ENCODE measurements at regions not wholly inside any gene's neighbourhood (a gene's known extent, or its start where the extent isn't known, plus 50 kb on each side); places are given as distances from the start of the nearest gene placed in this dataset.

DNA sequence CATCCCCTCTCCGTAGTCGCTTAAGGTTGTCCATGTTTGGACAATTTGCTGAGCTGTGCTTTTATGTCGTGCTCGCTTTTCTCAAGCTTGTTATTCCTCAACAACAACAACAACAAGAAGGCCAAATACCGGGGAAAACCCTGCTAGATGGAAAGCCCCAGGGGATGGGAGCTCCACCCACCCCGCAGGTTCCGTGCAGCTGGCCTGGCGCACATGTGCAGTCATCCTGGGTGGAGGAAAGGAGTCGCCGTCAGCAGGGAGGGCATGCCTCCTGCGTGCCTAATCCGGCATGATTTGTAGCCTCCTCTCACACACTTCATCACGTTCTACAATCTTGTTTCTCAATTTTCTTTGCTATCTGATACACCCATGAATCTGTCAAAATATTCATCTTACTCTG lies 87.4 kb upstream of the SALL3 start:
- no peak for DNase-seq

DNA sequence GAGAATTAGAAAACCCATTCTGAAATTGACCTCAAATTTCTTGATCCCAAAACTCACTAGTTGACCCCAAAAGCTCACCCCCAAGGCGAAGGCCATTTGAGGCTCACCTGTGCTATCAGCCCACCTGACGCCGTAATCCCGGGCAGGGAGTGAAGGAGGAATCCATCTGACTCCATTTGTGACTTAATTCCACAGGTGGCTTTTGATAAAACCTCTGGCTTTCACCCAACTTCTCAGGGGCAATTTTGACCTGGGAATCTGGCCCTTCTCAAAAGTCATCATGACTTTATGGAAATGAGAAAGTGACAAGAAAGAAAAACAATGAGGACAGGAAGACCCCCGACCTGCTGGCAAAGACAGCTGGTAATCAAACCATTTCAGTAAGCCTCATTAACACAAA lies 86.9 kb upstream of the SALL3 start:
- no peak for DNase-seq

- no peak for DNase-seq
Observed at GRCh38 chr18:78893281-78894032, 86.2 kb upstream of the SALL3 start.

GRCh38 chr18:78894033-78894305 lies 85.6 kb upstream of the SALL3 start:
- no peak for DNase-seq

DNA sequence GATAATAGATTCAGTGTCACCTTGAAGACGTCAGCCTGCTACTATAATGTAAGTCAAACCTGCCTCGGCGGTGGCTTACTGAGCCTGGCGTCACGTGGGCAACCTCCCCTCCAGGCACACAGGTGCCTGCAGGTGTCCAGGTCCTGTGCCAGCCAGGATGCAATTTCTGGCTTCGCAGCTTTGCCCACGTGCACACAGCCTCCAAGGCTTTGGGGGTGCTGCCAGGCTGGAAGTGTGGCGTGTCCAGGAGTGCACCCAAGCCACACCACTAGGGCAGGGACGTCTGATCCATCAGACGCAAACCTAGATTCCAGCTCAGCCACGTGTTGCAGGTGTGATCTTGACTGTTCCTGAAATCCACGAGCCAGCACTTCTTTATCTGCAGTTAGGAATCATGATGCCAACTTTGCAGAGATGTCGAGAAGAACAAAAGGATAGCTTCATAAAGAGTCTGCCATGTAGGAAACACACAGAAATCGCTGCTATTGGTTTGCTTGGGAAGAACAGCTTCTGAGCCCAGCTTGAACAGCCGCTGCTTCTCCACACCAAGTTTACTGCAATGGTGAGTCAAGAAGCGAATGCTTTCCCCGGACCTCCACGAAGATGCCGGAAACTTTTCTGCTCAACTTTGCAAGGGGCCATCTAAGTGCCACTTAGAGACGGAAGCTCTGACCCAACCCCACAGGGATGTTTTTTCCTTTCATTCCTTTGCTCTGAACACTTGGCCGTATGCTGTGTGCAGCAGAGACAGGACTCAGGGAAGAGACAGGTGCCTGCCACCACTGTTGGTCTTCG lies 84.2 kb upstream of the SALL3 start:
- DNase-seq, result no peak

- DNase-seq, result no peak
Observed at GRCh38 chr18:78896111-78896905, 83.3 kb upstream of the SALL3 start.

DNA sequence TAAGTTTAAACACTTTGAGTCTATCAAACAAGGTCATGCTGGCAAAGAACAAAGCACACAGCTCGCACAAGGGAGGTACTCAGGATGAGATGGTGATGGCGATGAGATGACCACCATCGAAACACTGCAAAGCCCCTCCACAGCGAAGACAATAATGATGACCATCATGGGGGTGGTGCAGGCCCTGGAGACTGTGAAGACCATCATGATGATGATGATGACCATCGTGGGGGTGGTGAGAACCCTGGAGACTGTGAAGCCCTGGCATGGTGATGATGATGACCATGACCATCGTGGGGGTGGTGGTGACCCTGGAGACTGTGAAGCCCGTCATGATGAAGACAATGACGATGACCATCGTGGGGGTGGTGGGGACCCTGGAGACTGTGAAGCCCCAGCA lies 81.6 kb upstream of the SALL3 start:
- DNase-seq, result no peak

DNA sequence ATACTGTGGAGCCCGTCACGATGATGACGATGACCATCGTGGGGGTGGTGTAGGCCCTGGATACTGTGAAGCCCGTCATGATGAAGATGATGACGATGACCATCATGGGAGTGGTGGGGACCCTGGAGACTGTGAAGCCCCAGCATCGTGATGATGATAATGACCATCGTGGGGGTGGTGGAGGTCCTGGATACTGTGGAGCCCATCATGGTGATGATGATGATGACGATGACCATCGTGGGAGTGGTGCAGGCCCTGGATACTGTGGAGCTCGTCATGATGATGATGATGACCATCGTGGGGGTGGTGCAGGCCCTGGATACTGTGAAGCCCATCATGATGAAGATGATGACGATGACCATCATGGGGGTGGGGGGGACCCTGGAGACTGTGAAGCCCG lies 81.0 kb upstream of the SALL3 start:
- no peak for DNase-seq

GRCh38 chr18:78899241-78899640 lies 80.4 kb upstream of the SALL3 start:
- no peak for DNase-seq

GRCh38 chr18:78900938-78901909 lies 78.4 kb upstream of the SALL3 start:
- no peak for DNase-seq

- no peak for DNase-seq
Observed at GRCh38 chr18:78901923-78902794, 77.5 kb upstream of the SALL3 start.

DNA sequence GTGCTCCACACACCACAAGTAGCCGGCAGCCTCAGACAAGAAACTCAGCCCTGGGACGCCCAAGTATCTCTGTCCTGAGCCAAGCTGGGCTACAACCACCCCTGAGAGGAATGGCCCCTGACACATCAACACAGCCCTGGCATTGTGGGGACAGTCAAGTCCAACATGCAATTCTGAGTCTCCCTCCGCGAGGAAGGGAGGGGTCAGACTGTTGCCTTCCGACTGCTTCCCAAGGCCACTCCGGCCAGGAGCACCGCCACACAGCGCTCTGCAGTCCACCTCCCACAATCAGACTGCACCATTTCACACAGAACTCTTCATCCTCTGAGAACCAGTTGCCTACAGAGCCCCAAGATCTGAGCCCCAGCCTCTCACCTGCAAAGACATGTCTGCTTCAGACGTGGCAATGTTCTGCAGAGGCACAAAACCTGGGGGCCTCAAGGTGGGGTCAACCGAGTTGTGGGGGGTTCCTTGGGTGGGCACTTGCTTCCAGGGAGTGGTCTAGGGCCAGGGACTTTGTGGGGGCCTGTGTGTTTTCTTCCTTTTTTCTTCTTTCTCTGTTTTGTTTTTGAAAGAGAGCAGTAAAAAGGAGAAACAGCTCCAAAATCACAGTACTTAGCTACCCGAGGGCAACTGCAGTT lies 76.7 kb upstream of the SALL3 start:
- DNase-seq, result no peak

DNA sequence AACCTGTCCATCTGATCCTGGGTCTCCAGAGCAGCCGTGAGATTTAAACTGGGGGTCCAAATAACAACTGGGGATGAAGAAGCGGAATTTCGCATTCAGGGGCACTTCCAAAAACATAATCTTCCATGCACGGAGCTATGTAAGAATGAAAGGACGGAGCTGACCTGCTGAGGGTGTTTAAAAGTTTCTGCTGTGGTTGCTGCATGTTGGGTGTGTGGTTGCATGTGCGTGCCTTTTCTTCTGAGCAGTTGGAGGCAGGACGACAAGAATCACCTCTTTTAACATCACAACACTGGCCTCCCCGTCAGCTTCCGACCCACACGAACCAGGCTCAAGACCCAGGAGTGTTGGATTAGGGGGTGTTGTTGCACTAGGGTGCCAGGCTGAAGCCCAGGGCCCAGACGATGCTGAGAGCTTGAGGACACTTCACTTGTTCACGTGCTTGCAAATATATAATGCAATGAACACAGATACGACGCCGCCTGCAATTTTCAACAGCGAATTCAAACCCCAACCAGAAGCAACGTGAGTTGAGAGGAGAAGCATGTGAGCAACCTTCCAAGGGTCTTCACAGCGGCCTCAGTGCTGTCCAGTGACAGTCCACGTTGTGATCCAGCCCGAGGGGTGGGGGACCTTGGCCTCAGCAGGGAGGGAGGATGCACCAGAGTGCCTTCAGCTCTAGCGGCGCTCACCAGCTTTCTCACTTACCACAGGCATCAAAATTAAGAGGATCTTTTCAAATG lies 76.0 kb upstream of the SALL3 start:
- DNase-seq, result no peak

GRCh38 chr18:78904179-78904531 lies 75.5 kb upstream of the SALL3 start:
- DNase-seq, result no peak

DNA sequence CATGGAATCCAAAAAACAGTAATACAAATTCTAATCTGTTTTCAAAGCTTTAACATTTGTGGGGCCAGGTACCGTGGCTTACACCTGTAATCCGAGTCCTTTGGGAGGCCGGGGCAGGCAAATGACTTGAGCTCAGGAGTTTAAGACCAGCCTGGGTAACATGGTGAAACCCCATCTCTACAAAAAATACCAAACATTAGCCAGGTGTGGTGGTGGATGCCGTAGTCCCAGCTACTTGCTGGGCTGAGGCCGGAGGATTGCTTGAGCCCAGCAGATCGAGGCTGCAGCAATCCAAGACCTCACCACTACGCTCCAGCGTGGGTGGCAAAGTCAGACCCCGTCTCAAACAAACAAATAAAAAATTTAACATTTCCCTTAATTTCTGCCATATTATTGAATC lies 74.3 kb upstream of the SALL3 start:
- DNase-seq, result no peak

GRCh38 chr18:78906066-78906465 lies 73.6 kb upstream of the SALL3 start:
- DNase-seq, result no peak

DNA sequence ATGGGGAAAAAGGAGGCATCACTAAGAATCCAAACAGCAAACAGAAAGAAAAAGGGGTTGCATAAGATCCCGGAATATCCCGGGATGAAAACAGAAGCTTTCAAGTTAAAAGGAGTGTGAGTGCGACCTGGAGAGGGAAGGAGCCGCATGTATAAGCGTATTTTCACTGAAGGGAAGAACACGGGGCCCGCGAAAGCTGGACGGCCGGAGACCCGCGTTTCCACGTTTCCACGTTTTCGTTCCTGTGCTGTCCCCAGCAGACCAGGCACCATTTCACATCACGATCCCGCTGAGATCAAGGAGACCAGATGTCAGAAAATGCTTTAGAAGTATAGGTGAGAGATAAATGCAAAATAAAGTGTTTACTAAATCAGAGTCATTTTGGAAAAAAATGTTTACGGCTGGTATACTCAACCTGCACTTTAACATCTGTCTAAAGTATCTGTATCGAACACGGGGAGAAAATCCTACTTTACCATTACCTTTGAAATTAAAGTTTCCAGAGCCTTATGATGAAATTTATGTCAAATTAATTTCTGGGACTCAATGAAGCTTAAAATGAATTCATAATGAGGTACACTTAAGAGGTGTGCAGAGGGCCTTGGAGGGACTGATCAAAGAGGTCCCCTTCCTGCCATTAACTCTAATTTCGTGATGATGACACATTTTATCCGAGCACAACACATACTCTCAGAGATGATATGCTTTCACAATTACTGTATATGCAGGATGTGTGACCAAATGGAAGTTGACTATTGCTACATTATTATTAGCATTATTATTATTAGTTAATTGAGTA lies 71.0 kb upstream of the SALL3 start:
- no peak for DNase-seq

GRCh38 chr18:78911751-78912283 lies 67.8 kb upstream of the SALL3 start:
- DNase-seq, result no peak
